GM21825 (cell line): ENCODE measurements at regions not wholly inside any gene's neighbourhood (a gene's known extent, or its start where the extent isn't known, plus 50 kb on each side); places are given as distances from the start of the nearest gene placed in this dataset.
"Not testable (repeated sequence)": the region's sequence is repeated elsewhere in the genome, so short reads cannot be mapped to it uniquely, and the experiment has no call there.

Experiments used
- ATAC-seq: cut with Tn5 transposase; IDR thresholded peaks from one replicate; pipeline ENCODE4 v1.9.1; 2021; ENCODE audit warnings: mild to moderate bottlenecking, moderate library complexity; ENCODE audit not compliant: unreplicated experiment

DNA sequence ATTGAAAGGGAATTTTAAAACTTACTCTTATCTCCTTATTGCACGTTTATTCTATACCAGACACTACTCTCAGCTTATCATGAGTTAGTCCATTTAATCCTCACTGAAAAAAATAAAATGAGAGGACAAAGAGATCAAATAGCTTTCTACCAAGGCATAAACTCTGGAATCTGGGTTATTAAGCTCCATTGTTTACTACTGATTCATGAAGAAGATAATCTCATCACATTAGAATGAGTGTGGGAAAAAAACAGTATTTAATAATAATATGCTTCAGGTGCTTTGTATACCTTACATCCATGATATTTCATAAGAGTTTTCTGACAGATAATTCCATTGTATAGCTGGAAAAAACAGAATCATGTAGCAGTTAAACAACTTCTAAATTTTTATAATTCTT is 1092.6 kb downstream of the TECRL start:
- ATAC-seq, result no peak

DNA sequence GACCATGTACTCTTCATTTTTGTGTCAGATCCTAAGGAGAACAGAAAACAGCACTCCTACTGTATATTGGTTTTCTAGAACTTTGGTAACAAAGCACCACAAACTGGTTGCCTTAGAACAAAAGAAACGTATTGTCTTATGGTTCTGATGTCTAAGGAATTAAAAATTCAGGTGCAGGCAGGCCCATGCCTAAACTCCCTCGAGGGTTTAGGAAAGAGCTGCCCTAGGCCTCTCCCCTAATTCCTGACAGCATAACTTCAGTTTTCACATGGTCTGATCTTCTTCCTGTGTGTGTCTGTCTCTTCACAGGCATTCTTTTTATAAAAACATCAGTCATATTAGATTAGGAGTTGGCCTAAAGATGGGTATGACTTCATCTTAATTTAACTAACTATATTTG is 1093.6 kb downstream of the TECRL start:
- ATAC-seq, result no peak

GRCh38 chr4:63308697-63309096 is 1100.6 kb downstream of the TECRL start:
- ATAC-seq, result no peak

DNA sequence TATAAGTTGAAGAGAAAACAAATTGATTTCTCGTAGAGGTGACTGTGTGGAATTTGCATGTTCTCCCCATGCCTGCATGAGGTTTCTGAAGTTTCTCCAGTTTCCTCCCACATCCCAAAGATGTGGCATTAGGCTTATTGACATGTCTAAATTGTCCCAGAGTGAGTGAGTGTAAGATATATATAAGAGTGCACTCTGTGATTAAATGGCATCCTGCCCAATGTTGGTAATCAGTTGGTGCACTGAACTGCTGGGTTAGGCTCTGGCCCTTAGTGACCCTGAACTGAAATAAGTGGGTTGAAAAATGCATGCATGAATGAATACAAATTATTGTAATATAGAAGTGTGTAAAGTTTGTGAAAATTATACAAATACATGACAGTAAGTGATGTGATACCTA is 1106.5 kb downstream of the TECRL start:
- ATAC-seq, result no peak

DNA sequence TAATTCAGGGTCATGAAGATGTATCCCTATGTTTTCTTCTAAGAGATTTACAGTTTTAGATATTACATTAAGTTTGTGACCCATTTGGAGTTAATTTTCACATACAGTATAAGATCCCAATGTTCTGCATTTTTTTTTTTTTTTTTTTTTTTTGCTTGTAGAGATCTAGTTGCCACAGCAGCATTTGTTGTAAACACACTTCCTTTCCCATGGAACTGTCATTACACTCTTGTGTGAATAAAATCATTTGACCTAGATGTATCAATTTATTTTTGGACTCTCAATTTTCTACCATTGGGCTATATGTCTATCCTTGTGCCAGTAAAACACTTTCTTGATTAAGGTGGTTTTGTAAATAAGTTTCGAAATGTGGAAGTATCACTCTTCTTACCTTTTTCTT is 1107.2 kb downstream of the TECRL start:
- no peak for ATAC-seq

- ATAC-seq, result no peak
Measured at GRCh38 chr4:63296773-63297172, 1112.5 kb downstream of the TECRL start.

DNA sequence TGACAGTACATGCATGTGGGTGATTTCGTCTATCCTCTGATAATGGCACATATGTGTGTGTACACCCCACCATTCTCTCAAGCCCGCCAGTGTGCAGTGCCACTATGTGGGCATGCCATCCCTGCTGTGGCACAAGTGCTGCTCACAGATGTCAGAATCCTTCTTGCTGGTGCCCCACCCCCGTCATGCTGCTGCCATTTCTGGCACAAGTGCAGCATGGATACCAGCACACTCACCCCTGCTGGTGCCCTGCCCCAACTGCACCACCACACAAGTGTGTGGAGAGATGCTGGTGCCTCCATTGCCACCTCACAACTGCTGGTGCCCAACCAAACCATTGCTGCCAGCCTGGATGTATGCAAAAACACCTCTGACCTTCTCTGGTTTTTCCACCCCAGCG is 1133.8 kb downstream of the TECRL start:
- no peak for ATAC-seq

DNA sequence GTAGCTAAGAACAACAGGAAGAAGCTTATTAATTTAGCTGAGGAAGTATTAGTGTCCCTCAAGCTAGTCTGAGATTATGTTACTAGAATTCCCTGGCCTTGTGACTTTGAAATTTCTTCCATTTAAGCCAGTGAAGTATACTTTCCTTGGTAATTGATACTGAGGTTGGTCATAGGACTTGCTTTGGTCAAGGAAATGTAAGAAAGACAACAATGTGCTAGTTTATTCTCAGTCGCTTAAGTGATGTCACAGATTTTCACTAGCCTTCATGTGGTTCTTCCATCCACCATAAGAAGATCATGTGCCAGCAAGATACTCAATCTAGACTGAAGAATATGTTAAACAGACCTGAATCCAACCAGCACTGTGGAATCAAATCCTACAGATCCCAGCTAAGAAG is 1140.1 kb downstream of the TECRL start:
- no peak for ATAC-seq

- no peak for ATAC-seq
Measured at GRCh38 chr4:63233671-63234070, 1175.6 kb downstream of the TECRL start.

GRCh38 chr4:63232058-63232457 is 1177.2 kb downstream of the TECRL start:
- no peak for ATAC-seq

GRCh38 chr4:63226229-63226628 is 1183.0 kb downstream of the TECRL start:
- ATAC-seq, result no peak

GRCh38 chr4:63222466-63222865 is 1186.8 kb downstream of the TECRL start:
- ATAC-seq, result no peak

GRCh38 chr4:63221477-63221876 is 1187.8 kb downstream of the TECRL start:
- ATAC-seq, result no peak

- no peak for ATAC-seq
Measured at GRCh38 chr4:63218856-63219255, 1190.4 kb downstream of the TECRL start.

GRCh38 chr4:63214076-63214475 is 1195.2 kb downstream of the TECRL start:
- no peak for ATAC-seq

GRCh38 chr4:63211776-63212479 is 1197.3 kb downstream of the TECRL start:
- no peak for ATAC-seq

- ATAC-seq, result no peak
Measured at GRCh38 chr4:63211375-63211774, 1197.9 kb downstream of the TECRL start.

- ATAC-seq, result not testable (repeated sequence)
Measured at GRCh38 chr4:63193029-63193428, 1216.2 kb downstream of the TECRL start.

DNA sequence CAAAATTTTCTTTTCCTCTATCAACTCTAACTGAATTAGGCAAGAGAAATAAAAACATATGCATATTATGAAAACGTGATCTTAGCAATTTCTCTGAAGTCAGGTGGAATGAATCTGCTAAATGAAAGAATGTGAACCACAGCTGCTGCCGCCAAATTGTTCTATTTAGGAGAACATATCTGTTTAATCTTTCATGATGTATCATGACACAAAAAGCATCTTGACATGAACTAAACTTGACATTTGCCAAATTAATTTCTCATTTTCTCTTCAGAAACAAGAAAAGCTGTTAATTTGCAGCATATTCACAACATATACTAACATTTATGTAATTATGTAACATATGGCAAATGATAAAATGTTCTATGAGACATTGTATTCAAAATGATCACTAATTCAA is 1237.9 kb downstream of the TECRL start:
- no peak for ATAC-seq

DNA sequence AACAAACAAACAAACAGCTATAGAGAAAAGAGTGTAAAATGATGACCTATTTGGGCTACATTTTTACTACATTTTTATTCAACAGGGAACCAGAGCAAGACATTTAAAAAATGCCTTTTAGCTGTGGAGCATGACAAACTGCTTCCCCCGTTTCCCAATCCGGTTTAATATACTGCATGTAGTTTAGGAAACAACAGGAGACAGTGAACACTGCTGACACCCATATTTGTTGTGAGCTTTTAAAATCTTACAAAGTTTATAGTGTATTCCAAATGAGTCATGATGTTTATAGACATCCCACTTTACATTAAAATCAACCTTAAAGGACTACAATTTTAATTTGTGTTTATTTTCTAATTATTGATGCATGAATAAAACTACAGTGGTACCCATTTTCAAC is 1238.3 kb downstream of the TECRL start:
- ATAC-seq, result no peak

DNA sequence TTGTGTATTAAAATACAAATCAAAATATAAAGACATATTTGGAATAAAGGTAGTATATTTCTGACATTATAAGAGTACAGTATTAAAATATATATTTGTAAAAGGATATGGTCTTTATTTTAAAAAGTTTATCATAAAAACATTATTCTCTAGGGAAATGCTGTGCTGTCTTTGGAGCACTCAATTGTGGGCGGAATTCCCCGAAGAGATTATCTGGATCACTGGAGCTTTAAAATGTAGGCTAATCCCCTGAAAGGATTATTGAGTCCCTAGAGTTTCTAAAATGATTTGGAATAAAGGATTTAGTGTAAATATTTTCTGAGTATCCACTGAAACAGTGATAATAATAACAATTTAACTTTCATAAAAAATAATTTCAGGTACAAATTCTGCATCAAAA is 1239.4 kb downstream of the TECRL start:
- ATAC-seq, result no peak

DNA sequence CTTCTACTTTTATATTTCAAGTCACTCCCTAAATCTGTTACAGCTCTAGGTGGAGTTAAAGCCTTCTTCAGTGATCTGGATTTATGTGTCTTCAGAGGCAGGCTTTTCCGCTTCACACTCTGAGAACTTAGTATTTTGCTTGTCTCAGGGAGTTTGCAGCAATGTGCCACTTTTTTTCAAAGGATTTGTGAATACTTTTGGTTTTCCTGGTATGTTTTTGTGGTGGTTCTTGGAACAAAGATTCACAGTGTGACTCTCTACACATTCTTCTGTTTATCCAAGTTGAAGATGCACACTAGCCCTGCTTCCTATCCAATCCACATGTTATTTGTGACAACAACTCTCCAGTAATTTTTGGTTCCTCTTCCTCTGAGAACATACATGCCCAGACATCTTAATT is 1253.7 kb downstream of the TECRL start:
- ATAC-seq, result no peak

GRCh38 chr4:63123441-63123840 is 1285.8 kb downstream of the TECRL start:
- no peak for ATAC-seq
